ENCODE measurements at regions not wholly inside any gene's neighbourhood (a gene's known extent, or its start where the extent isn't known, plus 50 kb on each side); places are given as distances from the start of the nearest gene placed in this dataset.

DNA sequence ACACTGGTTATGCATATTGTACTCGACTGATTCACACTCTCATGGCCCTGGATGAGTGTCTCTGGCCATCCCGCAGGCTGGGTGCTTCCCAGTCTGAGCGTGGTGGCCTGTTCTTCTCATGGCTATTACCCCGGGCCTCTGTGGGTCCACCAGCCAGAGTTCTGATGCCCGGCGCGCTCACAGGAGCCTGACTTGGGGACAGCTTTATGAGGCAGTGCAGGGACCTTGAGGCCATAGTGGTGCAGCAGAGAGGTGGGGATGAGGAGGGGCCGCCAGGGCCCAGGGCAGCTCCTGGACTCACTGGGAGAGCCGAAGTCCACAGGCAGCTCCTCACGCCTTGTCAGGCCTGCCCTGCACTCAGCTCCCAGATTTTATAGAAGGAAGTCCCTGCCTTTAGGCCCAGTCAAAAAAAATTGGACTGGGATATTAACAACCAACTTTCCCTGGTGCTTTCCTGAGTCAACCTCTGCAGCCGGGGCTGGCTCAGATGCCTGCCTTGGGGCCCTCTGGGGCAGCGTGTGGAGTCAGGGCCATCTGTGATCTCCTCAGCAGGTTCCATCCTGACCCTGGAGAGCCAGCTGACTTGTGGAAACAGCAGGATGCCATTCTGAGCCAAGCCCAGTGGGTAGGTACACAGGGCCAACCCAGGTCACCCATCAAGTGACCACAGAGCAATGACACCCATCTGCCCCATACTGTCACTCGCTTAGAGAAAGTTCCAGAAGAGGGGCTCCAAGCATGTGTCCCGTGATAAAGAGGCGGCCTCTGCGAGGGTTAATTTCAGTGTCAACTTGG lies 89.4 kb upstream of the DIO3 start:
- POLR2A ChIA-PET = no interaction called here

More for the DNA sequence above, 89.4 kb upstream of the DIO3 start:
- FAIRE-seq (no peak), DNase-seq (ENCODE audit: low read depth, low spot score) (no peak)
- dilution Hi-C loops (cut with MboI; ENCODE audit: extremely low pct_ligation_motif_present, low sequenced_read_pairs) (no loop called here), intact Hi-C loops (cut with micrococcal nuclease) (no loop called here)
- Histone ChIP-seq H4K20me1 (replicated peaks; ENCODE audit: control insufficient read depth, extremely low read depth, insufficient read depth, low read length) (no peaks in the 10 kb centered on the region), H3K4me2 (ENCODE audit: insufficient read depth, low read length) (no peak overlapping the region), H3K27ac (ENCODE audit: insufficient read depth, low read depth, low read length) (no peak overlapping the region), H3K9me1 (replicated peaks; ENCODE audit: control insufficient read depth, extremely low read depth, insufficient read depth, low read length) (no peaks in the 10 kb centered on the region), H2AFZ (ENCODE audit: low read depth, low read length) (no peak overlapping the region), H3K9me3 (replicated peaks; ENCODE audit: control insufficient read depth, insufficient read depth, low read length) (no peaks in the 10 kb centered on the region), H3K9ac (replicated peaks; ENCODE audit: extremely low read depth, insufficient read depth, low read length) (no peak overlapping the region), H3K36me3 (ENCODE audit: control insufficient read depth in 2 of 2, extremely low read depth in 1 of 2, insufficient read depth in 2 of 2, low read length in 2 of 2) (no peaks in the 10 kb centered on the region), H3K79me2 (ENCODE audit: control insufficient read depth, insufficient read depth, low read length) (no peaks in the 10 kb centered on the region), H3K4me1 (ENCODE audit: control insufficient read depth, extremely low read depth, insufficient read depth, low read length) (no peaks in the 10 kb centered on the region), H3K4me3 (replicated peaks in 1 of 3; ENCODE audit: insufficient read depth in 1 of 3, low read depth in 1 of 3, low read length in 3 of 3) (no peak overlapping the region), H3K27me3 (ENCODE audit: control insufficient read depth in 2 of 2, insufficient read depth in 2 of 2, low read length in 2 of 2) (no peaks in the 10 kb centered on the region)
- BruUV-seq (replicated peaks) = no TSS peak
- CTCF ChIA-PET = no interaction called here
- TF ChIP-seq GATA2 (IDR thresholded peaks at IDR 0.05; ENCODE audit: insufficient read depth, insufficient read length, low read depth, low read length) = no peak
- TF ChIP-seq CTCF (IDR thresholded peaks at IDR 0.05; ENCODE audit: extremely low read depth in 1 of 2, insufficient read depth in 1 of 2, low read depth in 1 of 2, low read length in 2 of 2) = no peak
- TF ChIP-seq EZH2 (IDR thresholded peaks at IDR 0.05; ENCODE audit: borderline replicate concordance, low read depth, low read length, severe bottlenecking) = no peak
- TF ChIP-seq JUN (IDR thresholded peaks at IDR 0.05; ENCODE audit: borderline replicate concordance, insufficient read depth, insufficient read length, low read depth) = no peak
- no peak for TF ChIP-seq POLR2AphosphoS5 (IDR thresholded peaks at IDR 0.05; ENCODE audit: insufficient read depth, low read depth, low read length)
- TF ChIP-seq MYC (IDR thresholded peaks at IDR 0.05; ENCODE audit: low read depth, low read length) = no peak
- no peak for TF ChIP-seq MAX (IDR thresholded peaks at IDR 0.05; ENCODE audit: insufficient read depth, insufficient read length)
- TF ChIP-seq POLR2A (IDR thresholded peaks at IDR 0.05; ENCODE audit: low read depth, low read length) = no peak
- TF ChIP-seq FOS (IDR thresholded peaks at IDR 0.05; ENCODE audit: borderline replicate concordance, insufficient read depth, low read length) = no peak

Data from endothelial cell of umbilical vein (primary cell).